PC-3 (cell line): ENCODE measurements at regions not wholly inside any gene's neighbourhood (a gene's known extent, or its start where the extent isn't known, plus 50 kb on each side); places are given as distances from the start of the nearest gene placed in this dataset.

Source experiments
- ATAC-seq: fragments of 200-7000 bp; cut with Tn5 transposase; 2 replicates; pipeline ENCODE4 v1.9.1; 2020; ENCODE audit warnings: mild to moderate bottlenecking, moderate library complexity
- BruUV-seq: library from RNA; stranded (reverse); fragments of 400-500 nt; replicated peaks from 2 replicates; lab custom pipeline; 2021; lab: Mats Ljungman, UMichigan
- CTCF ChIA-PET: fragments of 300-600 bp; sonication (Branson Sonifier 250); formaldehyde crosslinking; loops from one replicate; lab custom pipeline; 2022; ENCODE audit warnings: antibody characterized with exemption; lab: Charles Lee
- POLR2A ChIA-PET: fragments of 300-600 bp; sonication (Branson Sonifier 250); formaldehyde crosslinking; loops from one replicate; lab custom pipeline; 2022; ENCODE audit warnings: antibody characterized with exemption; ENCODE audit not compliant: unreplicated experiment; lab: Charles Lee
- DNase-seq: peaks from one replicate; pipeline ENCODE4 v3.0.0-alpha.2; 2015
- H2AFZ ChIP-seq: fragments of 300-600 bp; sonication (generic); 2 replicates; pipeline ENCODE4 v1.6.0; 2016; ENCODE audit warnings: antibody characterized with exemption, low read length
- H3F3A ChIP-seq: fragments of 300-600 bp; sonication (generic); one replicate; pipeline ENCODE4 v1.6.0; 2017; ENCODE audit warnings: antibody characterized with exemption, low read length, control low read depth, mild to moderate bottlenecking; ENCODE audit not compliant: unreplicated experiment
- H3K27ac ChIP-seq: fragments of 300-600 bp; sonication (generic); 2 replicates; pipeline ENCODE4 v1.5.1; 2016; ENCODE audit warnings: mild to moderate bottlenecking, low read length
- H3K27me3 ChIP-seq: fragments of 300-600 bp; sonication (generic); 2 replicates; pipeline ENCODE4 v1.6.1; 2016; ENCODE audit warnings: low read length, mixed read lengths
- H3K36me3 ChIP-seq: fragments of 300-600 bp; sonication (generic); 2 replicates; pipeline ENCODE4 v1.6.1; 2016; ENCODE audit warnings: low read depth, mixed run types, low read length, mixed read lengths
- H3K4me1 ChIP-seq: fragments of 300-600 bp; sonication (generic); 2 replicates; pipeline ENCODE4 v1.5.1; 2016; ENCODE audit warnings: low read length; ENCODE audit not compliant: insufficient read depth
- H3K4me2 ChIP-seq: fragments of 300-600 bp; sonication (generic); 2 replicates; pipeline ENCODE4 v1.6.0; 2016; ENCODE audit warnings: low read length
- H3K4me3 ChIP-seq: fragments of 300-600 bp; sonication (generic); 2 replicates; pipeline ENCODE4 v1.5.1; 2016; ENCODE audit warnings: mild to moderate bottlenecking, low read length, mixed read lengths
- H3K79me2 ChIP-seq: fragments of 300-600 bp; sonication (generic); 2 replicates; pipeline ENCODE4 v1.6.1; 2017; ENCODE audit warnings: low read length, mixed read lengths
- H3K9ac ChIP-seq: fragments of 300-600 bp; sonication (generic); 2 replicates; pipeline ENCODE4 v1.6.0; 2016; ENCODE audit warnings: mild to moderate bottlenecking, low read length
- H3K9me2 ChIP-seq: fragments of 300-600 bp; sonication (generic); replicated peaks from 2 replicates; pipeline ENCODE4 v1.6.1; 2016; ENCODE audit warnings: mixed run types, low read length, mixed read lengths
- H3K9me3 ChIP-seq: fragments of 300-600 bp; sonication (generic); 2 replicates; pipeline ENCODE4 v1.6.1; 2016; ENCODE audit warnings: low read length, mixed read lengths
- H4K20me1 ChIP-seq: fragments of 300-600 bp; sonication (generic); 2 replicates; pipeline ENCODE4 v1.6.1; 2016; ENCODE audit warnings: low read length, mixed read lengths
- EZH2 ChIP-seq: fragments of 300-600 bp; sonication (generic); IDR thresholded peaks from one replicate; pipeline ENCODE4 v1.6.1; 2017; ENCODE audit warnings: antibody characterized with exemption, mild to moderate bottlenecking, low read length; ENCODE audit not compliant: unreplicated experiment
- EZH2phosphoT487 ChIP-seq: fragments of 300-600 bp; sonication (generic); IDR thresholded peaks from 2 replicates; pipeline ENCODE4 v1.6.1; 2018; ENCODE audit warnings: mild to moderate bottlenecking, antibody characterized with exemption, low read length, borderline replicate concordance
- intact Hi-C: fragments of 100-400 bp; cut with micrococcal nuclease; formaldehyde crosslinking; loops from 2 replicates; pipeline ENCODE4 v1.9.0; 2023
- TF ChIP-seq, protein P1 (sequence below): fragments of 300-600 bp; sonication (generic); conservative IDR thresholded peaks from 2 replicates; pipeline ENCODE4 v1.5.1; 2017; ENCODE audit warnings: antibody characterized with exemption, low read depth, mild to moderate bottlenecking, low read length

DNA sequence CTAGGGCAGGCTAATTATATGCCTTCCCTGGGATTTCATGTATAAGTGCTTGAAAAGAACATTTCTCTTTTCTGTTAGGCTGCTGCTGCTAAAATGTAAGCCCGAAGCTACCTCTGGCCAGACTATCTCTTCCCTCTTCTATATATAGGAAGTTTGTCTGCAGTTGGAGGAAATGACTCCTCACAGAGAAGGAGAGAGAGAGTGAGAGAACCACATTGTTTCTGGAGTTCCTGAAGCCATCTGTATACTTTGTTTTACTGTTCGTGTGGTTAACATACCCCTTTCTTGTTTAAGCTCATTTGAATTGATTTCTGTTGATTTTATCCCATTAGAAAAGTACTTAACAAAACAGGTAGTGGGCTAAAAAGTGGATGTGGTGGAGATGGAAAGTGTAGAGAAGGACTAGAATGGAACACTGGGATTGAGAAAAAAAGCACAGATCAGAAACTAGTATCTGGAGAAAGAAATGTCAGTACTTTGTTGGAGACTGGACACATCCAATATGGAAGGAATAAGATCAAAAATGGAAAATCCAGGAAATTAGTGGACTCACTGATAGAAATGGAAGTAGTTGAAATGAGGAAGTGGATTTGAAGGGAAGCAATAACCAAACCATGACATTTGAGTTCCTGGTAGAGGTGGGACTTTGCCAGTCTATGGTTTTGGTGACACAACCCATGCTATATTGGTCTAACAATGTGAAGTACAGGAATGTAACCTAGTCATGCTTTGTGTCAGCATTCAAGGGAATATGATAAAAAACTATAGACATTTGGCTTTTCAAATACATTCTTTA lies 112.6 kb downstream of the TMA16 start:
- CTCF ChIA-PET: interaction anchor here (0.6 kb wide), 1 partner anchor 57 kb away, joined by 3 read pairs; no protein-coding TSS in a partner anchor
- intact Hi-C loops: no loop called here
- no peaks in the 10 kb centered on the region for H3K79me2 ChIP-seq
- H3F3A ChIP-seq: no peaks in the 10 kb centered on the region
- ATAC-seq (no peak), DNase-seq (no peak)
- no peaks in the 10 kb centered on the region for H3K27me3 ChIP-seq
- no peaks in the 10 kb centered on the region for H3K9me3 ChIP-seq
- no peak overlapping the region for H3K4me2 ChIP-seq
- POLR2A ChIA-PET: no interaction called here
- H3K4me1 ChIP-seq: no peaks in the 10 kb centered on the region
- no peak overlapping the region for H3K9ac ChIP-seq
- no peaks in the 10 kb centered on the region for H3K36me3 ChIP-seq
- TF ChIP-seq EZH2 (no peak), EZH2phosphoT487 (no peak)
- TF ChIP-seq, protein P1, sequence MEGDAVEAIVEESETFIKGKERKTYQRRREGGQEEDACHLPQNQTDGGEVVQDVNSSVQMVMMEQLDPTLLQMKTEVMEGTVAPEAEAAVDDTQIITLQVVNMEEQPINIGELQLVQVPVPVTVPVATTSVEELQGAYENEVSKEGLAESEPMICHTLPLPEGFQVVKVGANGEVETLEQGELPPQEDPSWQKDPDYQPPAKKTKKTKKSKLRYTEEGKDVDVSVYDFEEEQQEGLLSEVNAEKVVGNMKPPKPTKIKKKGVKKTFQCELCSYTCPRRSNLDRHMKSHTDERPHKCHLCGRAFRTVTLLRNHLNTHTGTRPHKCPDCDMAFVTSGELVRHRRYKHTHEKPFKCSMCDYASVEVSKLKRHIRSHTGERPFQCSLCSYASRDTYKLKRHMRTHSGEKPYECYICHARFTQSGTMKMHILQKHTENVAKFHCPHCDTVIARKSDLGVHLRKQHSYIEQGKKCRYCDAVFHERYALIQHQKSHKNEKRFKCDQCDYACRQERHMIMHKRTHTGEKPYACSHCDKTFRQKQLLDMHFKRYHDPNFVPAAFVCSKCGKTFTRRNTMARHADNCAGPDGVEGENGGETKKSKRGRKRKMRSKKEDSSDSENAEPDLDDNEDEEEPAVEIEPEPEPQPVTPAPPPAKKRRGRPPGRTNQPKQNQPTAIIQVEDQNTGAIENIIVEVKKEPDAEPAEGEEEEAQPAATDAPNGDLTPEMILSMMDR: no peak
- no peak overlapping the region for H2AFZ ChIP-seq
- BruUV-seq: no TSS peak
- no peaks in the 10 kb centered on the region for H3K9me2 ChIP-seq
- no peak overlapping the region for H3K4me3 ChIP-seq
- no peaks in the 10 kb centered on the region for H4K20me1 ChIP-seq
- no peak overlapping the region for H3K27ac ChIP-seq

DNA sequence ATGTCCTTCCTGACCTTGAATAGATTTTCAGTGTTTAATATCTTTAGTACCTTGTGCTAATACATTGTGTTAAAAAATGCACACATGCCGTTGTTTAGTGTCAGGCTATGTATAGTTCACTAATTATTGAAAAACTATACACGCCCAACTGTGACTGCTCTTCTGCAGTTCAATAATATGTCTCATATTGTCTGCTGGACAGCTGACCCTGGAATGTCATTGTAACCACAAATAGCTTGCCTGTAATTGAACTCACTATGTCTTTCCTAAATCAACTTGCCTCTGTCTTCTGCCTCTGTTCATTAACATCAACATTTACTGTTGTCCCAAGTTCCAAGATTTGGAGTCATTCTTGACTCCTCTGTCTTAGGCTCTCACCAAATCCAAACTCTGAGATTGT lies 114.5 kb downstream of the TMA16 start:
- Histone ChIP-seq H3K9me2 (no peaks in the 10 kb centered on the region), H3K9ac (no peak overlapping the region), H3K79me2 (no peaks in the 10 kb centered on the region), H3K9me3 (no peaks in the 10 kb centered on the region), H4K20me1 (no peaks in the 10 kb centered on the region), H3K27ac (no peak overlapping the region), H3K4me1 (no peaks in the 10 kb centered on the region), H3K27me3 (no peaks in the 10 kb centered on the region), H3F3A (no peaks in the 10 kb centered on the region), H2AFZ (no peak overlapping the region), H3K4me3 (no peak overlapping the region), H3K4me2 (no peak overlapping the region), H3K36me3 (no peaks in the 10 kb centered on the region)
- POLR2A ChIA-PET: no interaction called here
- DNase-seq: no peak
- intact Hi-C loops: no loop called here
- BruUV-seq: no TSS peak
- no peak for ATAC-seq
- TF ChIP-seq EZH2: no peak
- no peak for TF ChIP-seq EZH2phosphoT487
- TF ChIP-seq, protein P1: no peak
- CTCF ChIA-PET: no interaction called here

DNA sequence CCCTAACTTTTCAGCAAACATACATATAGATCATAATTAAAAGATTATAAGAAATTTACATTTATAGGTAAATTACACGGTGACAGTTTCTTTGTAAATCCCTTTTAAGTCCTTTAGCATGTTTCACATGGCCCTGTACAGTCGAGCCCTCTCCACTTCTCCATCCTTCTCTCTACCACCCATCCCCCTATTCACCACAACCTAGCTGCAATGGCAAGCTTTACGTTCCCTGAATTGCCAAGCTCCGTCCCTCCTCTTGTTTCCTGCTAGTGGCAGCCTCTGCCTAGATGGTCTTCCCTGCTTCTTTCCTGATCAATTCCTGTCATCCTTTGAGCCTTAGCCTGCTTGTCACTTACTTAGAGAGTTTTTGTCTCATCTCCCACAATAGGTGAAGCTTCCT lies 116.2 kb downstream of the TMA16 start:
- Histone ChIP-seq H3K27me3 (no peaks in the 10 kb centered on the region), H3F3A (no peaks in the 10 kb centered on the region), H3K9me2 (no peaks in the 10 kb centered on the region), H3K27ac (no peak overlapping the region), H3K36me3 (no peaks in the 10 kb centered on the region), H3K79me2 (no peaks in the 10 kb centered on the region), H3K4me1 (no peaks in the 10 kb centered on the region), H3K9me3 (no peaks in the 10 kb centered on the region), H2AFZ (no peak overlapping the region), H4K20me1 (no peaks in the 10 kb centered on the region), H3K4me3 (no peak overlapping the region), H3K9ac (no peak overlapping the region), H3K4me2 (no peak overlapping the region)
- no TSS peak for BruUV-seq
- intact Hi-C loops: no loop called here
- TF ChIP-seq EZH2phosphoT487 (no peak), EZH2 (no peak)
- TF ChIP-seq, protein P1: no peak
- ChIA-PET CTCF (no interaction called here), POLR2A (no interaction called here)
- ATAC-seq (no peak), DNase-seq (no peak)
